ENCODE measurements at regions not wholly inside any gene's neighbourhood (a gene's known extent, or its start where the extent isn't known, plus 50 kb on each side); places are given as distances from the start of the nearest gene placed in this dataset.

DNA sequence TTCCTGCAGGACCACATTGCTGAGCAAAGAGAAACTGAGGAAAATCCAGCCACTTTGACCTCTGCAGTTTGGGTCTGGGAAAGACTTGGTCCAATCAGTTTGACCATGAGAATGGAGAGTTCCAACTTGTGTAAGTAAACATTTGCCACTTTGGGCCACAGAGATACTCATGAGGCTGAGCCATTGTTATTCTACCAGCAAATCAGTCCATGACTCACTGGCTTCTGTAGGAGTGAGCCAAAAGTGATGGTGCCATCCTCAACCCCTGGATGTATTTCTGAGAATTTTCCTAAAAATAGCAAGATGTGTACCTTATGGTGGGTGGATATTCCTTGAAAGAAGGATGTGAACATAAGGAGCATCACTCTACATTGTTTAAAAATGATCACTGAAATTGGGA lies 192.9 kb upstream of the OR4E1 start:
- Histone ChIP-seq H4K20me1 (ENCODE audit: insufficient read depth, low read length) (no peaks in the 10 kb centered on the region), H2AFZ (ENCODE audit: insufficient read depth, low read depth, low read length, poor library complexity, severe bottlenecking) (no peak overlapping the region), H3K4me2 (replicated peaks; ENCODE audit: extremely low read depth, low read length, poor library complexity, severe bottlenecking) (no peak overlapping the region), H3K36me3 (replicated peaks in 1 of 2; ENCODE audit: control insufficient read depth in 1 of 2, insufficient read depth in 2 of 2, low read length in 2 of 2) (no peaks in the 10 kb centered on the region), H3K79me2 (ENCODE audit: insufficient read depth, low read length) (no peaks in the 10 kb centered on the region), H3K4me1 (ENCODE audit: control insufficient read depth in 1 of 2, insufficient read depth in 2 of 2, low read length in 2 of 2) (no peaks in the 10 kb centered on the region), H3K9me3 (replicated peaks in 1 of 2; ENCODE audit: control insufficient read depth in 1 of 2, insufficient read depth in 1 of 2, low read length in 2 of 2) (no peaks in the 10 kb centered on the region), H3K27me3 (ENCODE audit: control insufficient read depth in 2 of 2, insufficient read depth in 2 of 2, low read length in 2 of 2) (no peaks in the 10 kb centered on the region), H3K27ac (ENCODE audit: low read depth in 1 of 2, low read length in 2 of 2) (no peak overlapping the region), H3K9ac (ENCODE audit: insufficient read depth, low read length, poor library complexity, severe bottlenecking) (no peak overlapping the region), H3K4me3 (replicated peaks in 1 of 3; ENCODE audit: low read depth in 2 of 3, low read length in 3 of 3) (no peak overlapping the region)
- intact Hi-C loops (cut with micrococcal nuclease) = no loop called here
- H3K4me3 Mint-ChIP-seq = no peak overlapping the region
- no peaks in the 10 kb centered on the region for H3K27me3 Mint-ChIP-seq (ENCODE audit: low read depth in 3 of 3)
- no peaks in the 10 kb centered on the region for H3K9me3 Mint-ChIP-seq
- no peaks in the 10 kb centered on the region for H3K4me1 Mint-ChIP-seq
- H3K27ac Mint-ChIP-seq = no peak overlapping the region
- no peaks in the 10 kb centered on the region for H3K36me3 Mint-ChIP-seq
- TF ChIP-seq, protein P1, sequence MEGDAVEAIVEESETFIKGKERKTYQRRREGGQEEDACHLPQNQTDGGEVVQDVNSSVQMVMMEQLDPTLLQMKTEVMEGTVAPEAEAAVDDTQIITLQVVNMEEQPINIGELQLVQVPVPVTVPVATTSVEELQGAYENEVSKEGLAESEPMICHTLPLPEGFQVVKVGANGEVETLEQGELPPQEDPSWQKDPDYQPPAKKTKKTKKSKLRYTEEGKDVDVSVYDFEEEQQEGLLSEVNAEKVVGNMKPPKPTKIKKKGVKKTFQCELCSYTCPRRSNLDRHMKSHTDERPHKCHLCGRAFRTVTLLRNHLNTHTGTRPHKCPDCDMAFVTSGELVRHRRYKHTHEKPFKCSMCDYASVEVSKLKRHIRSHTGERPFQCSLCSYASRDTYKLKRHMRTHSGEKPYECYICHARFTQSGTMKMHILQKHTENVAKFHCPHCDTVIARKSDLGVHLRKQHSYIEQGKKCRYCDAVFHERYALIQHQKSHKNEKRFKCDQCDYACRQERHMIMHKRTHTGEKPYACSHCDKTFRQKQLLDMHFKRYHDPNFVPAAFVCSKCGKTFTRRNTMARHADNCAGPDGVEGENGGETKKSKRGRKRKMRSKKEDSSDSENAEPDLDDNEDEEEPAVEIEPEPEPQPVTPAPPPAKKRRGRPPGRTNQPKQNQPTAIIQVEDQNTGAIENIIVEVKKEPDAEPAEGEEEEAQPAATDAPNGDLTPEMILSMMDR (IDR thresholded peaks at IDR 0.05) = no peak
- no peak for DNase-seq

DNA sequence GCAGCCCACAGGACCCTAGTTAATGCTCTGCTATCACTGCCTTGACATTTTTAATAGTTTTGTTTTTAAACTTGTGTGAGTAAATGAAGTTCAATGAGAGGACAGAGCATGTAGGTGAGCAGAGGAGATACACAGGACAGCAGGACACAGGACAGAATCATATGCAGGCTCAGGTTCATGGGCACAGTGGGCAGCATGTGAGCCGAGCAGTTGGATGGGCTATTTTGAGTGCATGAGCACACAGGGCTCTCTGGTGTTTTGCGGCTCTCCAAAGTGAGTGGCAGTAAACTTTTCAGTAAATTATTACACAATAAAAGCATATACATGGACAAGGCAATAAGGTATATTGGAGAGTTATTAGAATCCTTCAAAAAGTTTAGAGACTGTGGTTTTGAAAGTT lies 189.7 kb upstream of the OR4E1 start:
- 100% methylated on average over 1 of the region's 2 CpGs for WGBS (ENCODE audit: insufficient coverage)
- no peak overlapping the region for H2AFZ ChIP-seq (ENCODE audit: insufficient read depth, low read depth, low read length, poor library complexity, severe bottlenecking)
- TF ChIP-seq, protein P1 (IDR thresholded peaks at IDR 0.05) = no peak
- no peaks in the 10 kb centered on the region for H3K9me3 ChIP-seq (replicated peaks in 1 of 2; ENCODE audit: control insufficient read depth in 1 of 2, insufficient read depth in 1 of 2, low read length in 2 of 2)
- H3K36me3 ChIP-seq (replicated peaks in 1 of 2; ENCODE audit: control insufficient read depth in 1 of 2, insufficient read depth in 2 of 2, low read length in 2 of 2) = no peaks in the 10 kb centered on the region
- Mint-ChIP-seq H3K4me1 (no peaks in the 10 kb centered on the region), H3K27ac (no peak overlapping the region), H3K4me3 (no peak overlapping the region), H3K9me3 (no peaks in the 10 kb centered on the region), H3K27me3 (ENCODE audit: low read depth in 3 of 3) (peaks cover 0 to 2% (median 1%) of the 10 kb centered on the region in 3 donors), H3K36me3 (no peaks in the 10 kb centered on the region)
- intact Hi-C loops (cut with micrococcal nuclease) = no loop called here
- H3K79me2 ChIP-seq (ENCODE audit: insufficient read depth, low read length) = no peaks in the 10 kb centered on the region
- H3K9ac ChIP-seq (ENCODE audit: insufficient read depth, low read length, poor library complexity, severe bottlenecking) = no peak overlapping the region
- no peak overlapping the region for H3K4me3 ChIP-seq (replicated peaks in 1 of 3; ENCODE audit: low read depth in 2 of 3, low read length in 3 of 3)
- no peak for DNase-seq
- H3K4me1 ChIP-seq (ENCODE audit: control insufficient read depth in 1 of 2, insufficient read depth in 2 of 2, low read length in 2 of 2) = no peaks in the 10 kb centered on the region
- H3K27me3 ChIP-seq (ENCODE audit: control insufficient read depth in 2 of 2, insufficient read depth in 2 of 2, low read length in 2 of 2) = no peaks in the 10 kb centered on the region
- no peaks in the 10 kb centered on the region for H4K20me1 ChIP-seq (ENCODE audit: insufficient read depth, low read length)
- no peak overlapping the region for H3K4me2 ChIP-seq (replicated peaks; ENCODE audit: extremely low read depth, low read length, poor library complexity, severe bottlenecking)
- H3K27ac ChIP-seq (ENCODE audit: low read depth in 1 of 2, low read length in 2 of 2) = no peak overlapping the region

Data from CD14-positive monocyte (primary cell).